Colonic mucosa (tissue), 4 donors: ENCODE measurements at regions not wholly inside any gene's neighbourhood (a gene's known extent, or its start where the extent isn't known, plus 50 kb on each side); places are given as distances from the start of the nearest gene placed in this dataset.
"Not testable (repeated sequence)": the region's sequence is repeated elsewhere in the genome, so short reads cannot be mapped to it uniquely, and the experiment has no call there.

ENCODE experiments used
- DNase-seq: peaks from one replicate; pipeline ENCODE4 v3.0.0-alpha.2; 2020
- H3K27ac ChIP-seq: fragments of 200-600 bp; one replicate; pipeline ENCODE4 v1.8.0; 2021
- H3K27me3 ChIP-seq: fragments of 200-600 bp; one replicate; pipeline ENCODE4 v1.8.0; 2021
- H3K36me3 ChIP-seq: fragments of 200-600 bp; one replicate; pipeline ENCODE4 v1.8.0; 2021
- H3K4me1 ChIP-seq: fragments of 200-600 bp; one replicate; pipeline ENCODE4 v1.8.0; 2021; ENCODE audit warnings: mild to moderate bottlenecking
- H3K4me3 ChIP-seq: fragments of 200-600 bp; one replicate; pipeline ENCODE4 v1.8.0; 2021
- H3K9ac ChIP-seq, 2 donors: one replicate each; pipeline ENCODE4 v1.7.0; 2013; ENCODE audit warnings: control low read depth in 2 of 2, low read depth in 2 of 2, low read length in 2 of 2
- H3K9me3 ChIP-seq: fragments of 200-600 bp; one replicate; pipeline ENCODE4 v1.8.0; 2021
- intact Hi-C: fragments of 100-400 bp; cut with DNase I; formaldehyde crosslinking; loops from one replicate; pipeline ENCODE4 v1.14.1; 2022
- TF ChIP-seq, protein P1 (sequence below): fragments of 200-600 bp; IDR thresholded peaks from one replicate; pipeline ENCODE4 v1.8.0; 2022; ENCODE audit warnings: antibody characterized with exemption, mild to moderate bottlenecking
- donor health status: healthy.
- donor health status: DM: no; HTN: no; CAD: no.
- donor health status: DM: no; HTN: no; CAD: no.

- H3K4me3 ChIP-seq, result no peak overlapping the region
- no peaks in the 10 kb centered on the region for H3K27me3 ChIP-seq
- no peaks in the 10 kb centered on the region for H3K36me3 ChIP-seq
- H3K9ac ChIP-seq, result no peak overlapping the region
- no peak for DNase-seq
- H3K4me1 ChIP-seq, result no peaks in the 10 kb centered on the region
- intact Hi-C loops, result no loop called here
- H3K27ac ChIP-seq, result no peak overlapping the region
- TF ChIP-seq, protein P1, sequence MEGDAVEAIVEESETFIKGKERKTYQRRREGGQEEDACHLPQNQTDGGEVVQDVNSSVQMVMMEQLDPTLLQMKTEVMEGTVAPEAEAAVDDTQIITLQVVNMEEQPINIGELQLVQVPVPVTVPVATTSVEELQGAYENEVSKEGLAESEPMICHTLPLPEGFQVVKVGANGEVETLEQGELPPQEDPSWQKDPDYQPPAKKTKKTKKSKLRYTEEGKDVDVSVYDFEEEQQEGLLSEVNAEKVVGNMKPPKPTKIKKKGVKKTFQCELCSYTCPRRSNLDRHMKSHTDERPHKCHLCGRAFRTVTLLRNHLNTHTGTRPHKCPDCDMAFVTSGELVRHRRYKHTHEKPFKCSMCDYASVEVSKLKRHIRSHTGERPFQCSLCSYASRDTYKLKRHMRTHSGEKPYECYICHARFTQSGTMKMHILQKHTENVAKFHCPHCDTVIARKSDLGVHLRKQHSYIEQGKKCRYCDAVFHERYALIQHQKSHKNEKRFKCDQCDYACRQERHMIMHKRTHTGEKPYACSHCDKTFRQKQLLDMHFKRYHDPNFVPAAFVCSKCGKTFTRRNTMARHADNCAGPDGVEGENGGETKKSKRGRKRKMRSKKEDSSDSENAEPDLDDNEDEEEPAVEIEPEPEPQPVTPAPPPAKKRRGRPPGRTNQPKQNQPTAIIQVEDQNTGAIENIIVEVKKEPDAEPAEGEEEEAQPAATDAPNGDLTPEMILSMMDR, result no peak
- no peaks in the 10 kb centered on the region for H3K9me3 ChIP-seq
Observed at GRCh38 chr13:69040898-69041297, 1066.7 kb upstream of the ATXN8OS start.

DNA sequence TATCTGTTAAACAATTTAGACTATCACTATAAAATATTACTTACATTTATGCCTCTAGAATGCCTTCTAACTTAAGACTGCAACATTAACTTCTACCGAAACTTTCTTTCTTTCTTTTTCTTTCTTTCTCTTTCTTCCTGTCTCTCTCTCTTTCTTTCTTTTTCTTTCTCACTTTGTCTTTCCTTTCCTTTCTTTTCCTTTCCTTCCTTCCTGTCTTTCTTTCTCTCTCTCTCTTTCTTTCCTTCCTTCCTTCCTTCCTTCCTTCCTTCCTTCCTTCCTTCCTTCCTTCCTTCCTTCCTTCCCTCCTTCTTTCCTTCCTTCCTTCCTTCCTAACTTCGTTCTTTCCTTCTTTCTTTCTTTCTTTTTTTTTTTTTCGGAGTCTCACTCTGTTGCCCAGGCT is 1071.9 kb upstream of the ATXN8OS start:
- intact Hi-C loops, result no loop called here
- no peak overlapping the region for H3K9ac ChIP-seq

DNA sequence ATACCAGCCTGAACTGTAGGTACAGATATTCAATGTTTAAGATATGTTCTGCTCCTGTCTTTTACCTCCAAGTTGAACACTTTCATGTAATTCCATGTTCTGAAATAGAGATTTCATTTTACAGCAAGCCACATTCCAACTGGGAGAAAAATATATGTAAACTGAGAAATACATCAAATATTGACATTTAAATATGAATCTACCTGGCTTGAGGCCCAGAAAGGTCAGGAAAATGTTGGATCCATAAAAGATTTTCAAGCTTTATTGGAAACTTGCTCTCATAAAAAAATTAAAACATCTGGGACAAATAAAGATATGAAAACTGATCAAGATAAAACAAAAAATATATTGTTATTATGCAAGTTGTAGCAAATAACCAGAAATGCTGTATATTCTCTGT is 1078.7 kb upstream of the ATXN8OS start:
- H3K4me1 ChIP-seq, result no peaks in the 10 kb centered on the region
- H3K27me3 ChIP-seq, result no peaks in the 10 kb centered on the region
- no peak overlapping the region for H3K27ac ChIP-seq
- no peaks in the 10 kb centered on the region for H3K9me3 ChIP-seq
- H3K36me3 ChIP-seq, result no peaks in the 10 kb centered on the region
- no peak overlapping the region for H3K9ac ChIP-seq
- TF ChIP-seq, protein P1, result no peak
- intact Hi-C loops, result no loop called here
- no peak overlapping the region for H3K4me3 ChIP-seq
- no peak for DNase-seq

More for the DNA sequence above, 1071.9 kb upstream of the ATXN8OS start:
- Histone ChIP-seq H3K9me3 (no peaks in the 10 kb centered on the region), H3K27me3 (no peaks in the 10 kb centered on the region), H3K27ac (no peak overlapping the region), H3K4me3 (no peak overlapping the region), H3K36me3 (no peaks in the 10 kb centered on the region), H3K4me1 (no peaks in the 10 kb centered on the region)
- no peak for DNase-seq
- TF ChIP-seq, protein P1, result no peak

DNA sequence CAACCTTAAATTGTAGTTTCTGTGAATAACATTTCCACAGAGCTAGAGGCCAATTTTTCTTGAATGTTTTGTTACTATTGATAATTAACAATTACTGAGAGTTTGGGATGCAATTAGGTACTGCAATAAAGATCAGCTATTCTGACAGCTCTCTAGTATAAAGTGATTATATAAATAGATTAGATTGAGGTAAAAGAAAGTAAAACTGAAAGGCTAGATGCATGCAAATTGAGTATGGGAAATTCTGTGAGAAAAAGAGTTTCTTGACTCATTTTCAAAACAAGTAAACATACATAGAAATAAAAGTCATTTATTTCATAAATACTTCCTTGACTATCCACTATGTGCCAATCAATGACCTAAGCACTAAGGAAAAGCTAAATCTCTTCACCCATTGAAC is 1087.5 kb upstream of the ATXN8OS start:
- Histone ChIP-seq H3K27me3 (no peaks in the 10 kb centered on the region), H3K27ac (no peak overlapping the region), H3K9ac (no peak overlapping the region), H3K4me1 (no peaks in the 10 kb centered on the region), H3K9me3 (no peaks in the 10 kb centered on the region), H3K4me3 (no peak overlapping the region), H3K36me3 (no peaks in the 10 kb centered on the region)
- intact Hi-C loops, result no loop called here
- TF ChIP-seq, protein P1, result no peak
- no peak for DNase-seq

DNA sequence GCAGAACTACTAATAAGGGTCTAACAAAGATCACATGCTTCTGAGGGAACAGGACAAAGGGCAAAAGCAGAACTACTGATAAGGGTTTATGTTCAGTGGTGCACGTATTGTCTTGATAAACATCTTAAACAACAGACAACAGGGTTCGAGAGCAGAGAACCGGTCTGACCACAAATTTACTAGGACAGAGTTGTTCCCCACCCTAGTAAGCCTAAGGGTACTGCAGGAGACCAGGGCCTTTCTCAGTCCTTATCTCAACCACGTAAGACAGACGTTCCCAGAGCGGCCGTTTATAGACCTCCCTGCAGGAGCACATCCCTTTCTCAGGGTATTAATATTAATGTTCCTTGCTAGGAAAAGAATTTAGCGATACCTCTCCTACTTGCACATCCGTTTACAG is 1089.5 kb upstream of the ATXN8OS start:
- intact Hi-C loops, H3K27ac ChIP-seq, H3K27me3 ChIP-seq, DNase-seq, H3K4me3 ChIP-seq, H3K9me3 ChIP-seq, H3K36me3 ChIP-seq, H3K9ac ChIP-seq, H3K4me1 ChIP-seq: not testable (repeated sequence)

DNA sequence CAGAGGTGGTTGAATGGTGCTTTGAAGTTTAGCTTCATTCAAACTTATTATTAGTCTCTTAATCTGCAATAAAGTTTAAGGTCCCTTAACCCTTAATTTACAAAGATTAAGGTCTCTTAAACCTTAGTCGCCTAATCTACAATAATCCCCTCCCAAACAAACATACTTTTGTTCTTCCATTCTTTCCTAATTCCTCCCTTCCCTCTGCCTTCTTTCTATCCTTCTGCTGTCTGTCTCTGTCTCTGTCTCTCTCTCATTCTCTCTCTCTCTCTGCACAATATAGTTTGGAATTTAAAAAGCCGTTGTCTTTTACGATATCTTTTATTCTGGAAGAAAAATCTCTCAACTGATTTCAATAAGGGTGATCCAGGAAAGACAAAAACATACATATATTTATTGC is 1096.8 kb upstream of the ATXN8OS start:
- TF ChIP-seq, protein P1, result no peak
- intact Hi-C loops, result no loop called here
- DNase-seq, result no peak
- Histone ChIP-seq H3K9me3 (no peaks in the 10 kb centered on the region), H3K9ac (no peak overlapping the region), H3K4me1 (no peaks in the 10 kb centered on the region), H3K27me3 (no peaks in the 10 kb centered on the region), H3K4me3 (no peak overlapping the region), H3K27ac (no peak overlapping the region), H3K36me3 (no peaks in the 10 kb centered on the region)
